ENCODE measurements at regions not wholly inside any gene's neighbourhood (a gene's known extent, or its start where the extent isn't known, plus 50 kb on each side); places are given as distances from the start of the nearest gene placed in this dataset.
A peak's percentile ranks its signal among the peaks of the same experiment; 100 is the strongest.

DNA sequence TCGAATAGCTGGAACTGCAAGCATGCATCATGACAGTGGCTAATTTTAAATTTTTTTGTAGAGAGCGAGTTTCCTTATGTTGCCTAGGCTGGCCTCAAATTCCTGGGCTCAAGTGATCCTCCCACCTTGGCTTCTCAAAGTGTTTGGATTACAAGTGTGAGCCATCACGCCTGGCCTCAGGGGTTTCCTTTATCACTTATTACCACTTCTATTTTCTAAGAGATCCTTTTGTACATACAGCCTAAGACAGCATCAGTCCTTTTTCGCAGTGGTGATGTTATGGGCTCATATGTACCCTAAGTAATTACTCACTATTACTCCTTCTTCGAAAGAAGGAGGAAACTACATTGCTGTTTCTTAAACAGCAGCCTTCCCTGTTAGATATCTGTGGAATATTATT lies 54.1 kb upstream of the CDKN2AIP start:
- CTCF ChIA-PET: no interaction called here
- DNase-seq (no peak), ATAC-seq (ENCODE audit: poor library complexity) (no peak)
- Histone ChIP-seq H3K27me3 (ENCODE audit: control insufficient read depth in 1 of 2, insufficient read depth in 2 of 2, low read length in 2 of 2) (peaks cover 0 to 7% of the 10 kb centered on the region in 2 experiments), H3K4me1 (ENCODE audit: insufficient read depth, low read length) (peaks cover 5% of the 10 kb centered on the region), H3K36me3 (ENCODE audit: insufficient read depth, low read length) (no peaks in the 10 kb centered on the region), H3K4me3 (ENCODE audit: low read length) (no peak overlapping the region), H3K9me3 (ENCODE audit: control insufficient read depth in 1 of 2, insufficient read depth in 1 of 2, low read length in 2 of 2) (no peaks in the 10 kb centered on the region), H3K27ac (ENCODE audit: low read depth in 1 of 2, low read length in 2 of 2) (no peak overlapping the region)
- Mint-ChIP-seq H3K4me3 (no peak overlapping the region), H3K9me3 (no peaks in the 10 kb centered on the region), H3K27ac (no peak overlapping the region), H3K27me3 (peaks cover 15% of the 10 kb centered on the region), H3K4me1 (ENCODE audit: low read depth) (peaks cover 9% of the 10 kb centered on the region), H3K36me3 (ENCODE audit: low read depth) (no peaks in the 10 kb centered on the region)
- intact Hi-C loops (cut with DNase I, micrococcal nuclease): loop anchor here in 1 of 2 experiments (10.0 kb wide), 1 partner anchor 106 kb away; no protein-coding TSS in a partner anchor
- TF ChIP-seq, protein P1, sequence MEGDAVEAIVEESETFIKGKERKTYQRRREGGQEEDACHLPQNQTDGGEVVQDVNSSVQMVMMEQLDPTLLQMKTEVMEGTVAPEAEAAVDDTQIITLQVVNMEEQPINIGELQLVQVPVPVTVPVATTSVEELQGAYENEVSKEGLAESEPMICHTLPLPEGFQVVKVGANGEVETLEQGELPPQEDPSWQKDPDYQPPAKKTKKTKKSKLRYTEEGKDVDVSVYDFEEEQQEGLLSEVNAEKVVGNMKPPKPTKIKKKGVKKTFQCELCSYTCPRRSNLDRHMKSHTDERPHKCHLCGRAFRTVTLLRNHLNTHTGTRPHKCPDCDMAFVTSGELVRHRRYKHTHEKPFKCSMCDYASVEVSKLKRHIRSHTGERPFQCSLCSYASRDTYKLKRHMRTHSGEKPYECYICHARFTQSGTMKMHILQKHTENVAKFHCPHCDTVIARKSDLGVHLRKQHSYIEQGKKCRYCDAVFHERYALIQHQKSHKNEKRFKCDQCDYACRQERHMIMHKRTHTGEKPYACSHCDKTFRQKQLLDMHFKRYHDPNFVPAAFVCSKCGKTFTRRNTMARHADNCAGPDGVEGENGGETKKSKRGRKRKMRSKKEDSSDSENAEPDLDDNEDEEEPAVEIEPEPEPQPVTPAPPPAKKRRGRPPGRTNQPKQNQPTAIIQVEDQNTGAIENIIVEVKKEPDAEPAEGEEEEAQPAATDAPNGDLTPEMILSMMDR (IDR thresholded peaks at IDR 0.05): no peak
- POLR2A ChIA-PET: no interaction called here

DNA sequence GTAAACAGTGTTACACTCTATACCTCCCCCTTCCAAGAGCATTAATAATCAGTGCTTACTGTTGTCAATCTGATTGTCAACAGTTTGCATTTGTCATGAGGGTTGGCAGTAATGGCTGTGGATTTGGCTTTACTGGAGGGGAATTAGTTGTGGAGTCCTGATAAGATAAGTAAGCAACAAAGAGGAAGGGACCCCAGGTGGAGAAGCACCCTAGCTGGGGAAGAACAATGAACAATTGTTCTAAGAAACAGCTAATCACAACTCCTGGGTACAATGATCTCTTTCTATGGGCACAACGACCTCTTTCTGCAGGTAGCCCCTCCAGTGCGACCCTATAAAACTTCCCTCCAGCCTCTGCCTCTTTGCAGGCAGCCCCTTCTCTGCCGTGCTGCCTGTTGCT lies 53.2 kb upstream of the CDKN2AIP start:
- H3K9me3 ChIP-seq (ENCODE audit: control insufficient read depth in 1 of 2, insufficient read depth in 1 of 2, low read length in 2 of 2): no peaks in the 10 kb centered on the region
- ATAC-seq (ENCODE audit: poor library complexity): no peak
- H3K27me3 ChIP-seq (ENCODE audit: control insufficient read depth in 1 of 2, insufficient read depth in 2 of 2, low read length in 2 of 2): peaks cover 0 to 7% of the 10 kb centered on the region in 2 experiments
- no peak for DNase-seq
- Mint-ChIP-seq H3K27me3 (peaks cover 12% of the 10 kb centered on the region), H3K27ac (no peak overlapping the region), H3K4me1 (ENCODE audit: low read depth) (peaks cover 11% of the 10 kb centered on the region), H3K9me3 (no peaks in the 10 kb centered on the region), H3K36me3 (ENCODE audit: low read depth) (no peaks in the 10 kb centered on the region), H3K4me3 (no peak overlapping the region)
- H3K27ac ChIP-seq (ENCODE audit: low read depth in 1 of 2, low read length in 2 of 2): no peak overlapping the region
- CTCF ChIA-PET: no interaction called here
- H3K4me1 ChIP-seq (ENCODE audit: insufficient read depth, low read length): peaks cover 6% of the 10 kb centered on the region
- H3K36me3 ChIP-seq (ENCODE audit: insufficient read depth, low read length): no peaks in the 10 kb centered on the region
- POLR2A ChIA-PET: no interaction called here
- no peak overlapping the region for H3K4me3 ChIP-seq (ENCODE audit: low read length)
- intact Hi-C loops (cut with DNase I, micrococcal nuclease): loop anchor here in 1 of 2 experiments (10.0 kb wide), 1 partner anchor 106 kb away; no protein-coding TSS in a partner anchor
- TF ChIP-seq, protein P1 (IDR thresholded peaks at IDR 0.05): no peak

- intact Hi-C loops (cut with DNase I, micrococcal nuclease): loop anchor here in 1 of 2 experiments (10.0 kb wide), 1 partner anchor 108 kb away; no protein-coding TSS in a partner anchor
- CTCF ChIA-PET: interaction anchor here (0.9 kb wide), 1 partner anchor 15 kb away, joined by 4 read pairs; no protein-coding TSS in a partner anchor
- Histone ChIP-seq H3K4me1 (ENCODE audit: insufficient read depth, low read length) (peaks cover 7% of the 10 kb centered on the region), H3K9me3 (ENCODE audit: control insufficient read depth in 1 of 2, insufficient read depth in 1 of 2, low read length in 2 of 2) (no peaks in the 10 kb centered on the region), H3K27ac (ENCODE audit: low read depth in 1 of 2, low read length in 2 of 2) (no peak overlapping the region), H3K36me3 (ENCODE audit: insufficient read depth, low read length) (no peaks in the 10 kb centered on the region), H3K27me3 (ENCODE audit: control insufficient read depth in 1 of 2, insufficient read depth in 2 of 2, low read length in 2 of 2) (peaks cover 0 to 7% of the 10 kb centered on the region in 2 experiments), H3K4me3 (ENCODE audit: low read length) (no peak overlapping the region)
- Mint-ChIP-seq H3K27me3 (peaks cover 12% of the 10 kb centered on the region), H3K4me1 (ENCODE audit: low read depth) (peaks cover 21% of the 10 kb centered on the region), H3K36me3 (ENCODE audit: low read depth) (no peaks in the 10 kb centered on the region), H3K27ac (no peak overlapping the region), H3K9me3 (no peaks in the 10 kb centered on the region), H3K4me3 (no peak overlapping the region)
- peak in 3 of 14 experiments; percentile 13 to 34 (median 28) for DNase-seq
- POLR2A ChIA-PET: no interaction called here
- TF ChIP-seq, protein P1 (IDR thresholded peaks at IDR 0.05): no peak
- ATAC-seq (ENCODE audit: poor library complexity): peak; percentile 34
Measured at GRCh38 chr4:183392377-183392776, 52.1 kb upstream of the CDKN2AIP start.
